ENCODE measurements at regions not wholly inside any gene's neighbourhood (a gene's known extent, or its start where the extent isn't known, plus 50 kb on each side); places are given as distances from the start of the nearest gene placed in this dataset.

DNA sequence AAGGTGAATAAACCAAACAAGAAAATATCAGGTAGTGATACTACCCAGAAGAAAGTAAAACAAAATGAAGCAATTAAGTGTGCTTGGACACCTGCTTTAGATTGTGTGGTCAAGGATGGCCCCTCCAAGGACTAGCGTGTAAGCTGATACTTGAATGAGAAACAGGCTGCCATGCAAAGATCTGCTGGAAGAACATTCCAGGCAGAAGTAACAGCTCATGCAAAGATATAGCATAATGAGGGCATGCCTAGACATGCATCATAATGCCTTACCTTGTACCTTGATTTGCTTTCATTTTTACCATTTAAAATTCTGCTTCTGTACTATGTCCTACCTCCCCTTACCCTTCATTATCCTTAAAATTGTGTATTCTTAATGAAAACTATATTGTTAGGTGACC is 74.8 kb upstream of the HDAC9 start:
- DNase-seq = no peak

DNA sequence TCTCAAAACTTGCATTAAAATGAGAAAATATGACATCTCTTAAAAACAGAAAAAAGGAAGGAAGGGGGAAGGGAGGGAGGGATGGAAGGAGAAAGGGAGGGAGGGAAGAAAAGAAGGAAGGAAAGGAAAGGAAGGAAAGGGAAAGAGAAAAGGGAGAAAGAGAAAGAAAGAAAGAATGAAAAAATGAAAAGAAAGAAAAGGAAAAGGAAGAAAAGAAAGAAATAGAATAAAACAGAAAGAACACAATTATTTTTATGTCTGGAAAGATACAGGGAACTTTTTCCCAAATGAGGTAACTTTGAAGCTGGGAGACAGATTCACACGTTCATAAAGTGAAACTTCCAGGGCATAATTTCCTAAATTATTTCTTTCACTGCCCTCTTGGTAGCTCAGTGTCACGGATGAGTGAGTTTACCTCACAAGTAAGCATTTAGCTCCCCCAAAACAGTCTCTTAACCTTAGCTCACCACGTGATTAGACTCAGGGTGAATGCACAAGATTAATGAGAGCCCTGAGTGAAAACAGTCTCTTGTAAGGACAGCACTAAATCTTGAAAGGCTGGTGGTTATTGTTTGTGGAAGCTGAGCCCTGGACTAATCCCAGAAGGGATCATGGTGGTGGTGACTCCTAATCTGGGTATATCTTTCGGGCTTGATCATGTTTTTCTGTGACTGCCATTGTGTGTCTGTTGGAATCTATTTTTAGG is 74.1 kb upstream of the HDAC9 start:
- DNase-seq = no peak

DNA sequence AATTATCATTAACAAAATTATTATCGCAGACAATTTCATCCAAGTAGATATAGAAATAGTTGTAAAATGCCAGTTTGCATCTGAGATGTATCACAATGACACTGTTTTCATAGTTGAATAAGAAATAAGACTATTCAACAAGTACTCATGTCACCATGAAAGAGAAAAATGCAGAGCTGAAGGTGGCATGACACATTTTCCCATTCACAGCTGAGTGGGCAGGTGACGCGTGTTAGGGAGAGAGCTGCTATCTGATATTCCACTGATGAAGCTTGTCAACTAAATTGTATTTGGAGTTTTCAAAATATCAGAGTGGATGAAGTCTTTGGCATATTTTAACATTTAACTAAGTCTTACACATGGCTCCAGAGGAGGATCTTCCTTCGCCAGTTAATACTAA is 70.3 kb upstream of the HDAC9 start:
- DNase-seq = no peak

DNA sequence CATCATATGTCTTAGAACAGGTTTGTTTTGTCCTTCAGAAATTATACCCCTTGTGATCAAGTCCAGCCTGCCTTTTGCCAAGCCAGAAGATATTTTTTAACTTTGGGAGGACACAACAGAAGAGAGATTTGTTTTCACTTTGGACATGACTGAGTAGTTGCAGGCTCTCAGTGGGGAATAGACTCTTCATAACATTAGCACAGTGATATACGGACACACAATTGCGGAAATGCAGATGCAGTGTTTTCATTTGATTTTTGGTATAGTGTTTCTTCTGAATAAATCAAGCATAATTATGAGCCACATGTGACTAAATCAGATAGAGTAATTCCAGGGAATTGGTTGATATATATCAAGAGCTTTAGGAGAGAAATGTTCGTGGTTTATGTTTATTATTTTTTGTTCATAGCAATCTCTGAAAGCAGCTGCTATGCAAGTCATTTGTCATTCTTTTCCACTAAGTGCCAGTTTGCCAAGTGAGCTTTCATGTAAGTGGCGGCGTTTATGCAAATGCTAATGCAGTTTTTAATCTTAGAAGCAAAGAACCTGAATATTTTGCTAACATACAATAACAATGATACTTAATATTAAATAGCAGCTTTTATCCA is 69.6 kb upstream of the HDAC9 start:
- no peak for DNase-seq

DNA sequence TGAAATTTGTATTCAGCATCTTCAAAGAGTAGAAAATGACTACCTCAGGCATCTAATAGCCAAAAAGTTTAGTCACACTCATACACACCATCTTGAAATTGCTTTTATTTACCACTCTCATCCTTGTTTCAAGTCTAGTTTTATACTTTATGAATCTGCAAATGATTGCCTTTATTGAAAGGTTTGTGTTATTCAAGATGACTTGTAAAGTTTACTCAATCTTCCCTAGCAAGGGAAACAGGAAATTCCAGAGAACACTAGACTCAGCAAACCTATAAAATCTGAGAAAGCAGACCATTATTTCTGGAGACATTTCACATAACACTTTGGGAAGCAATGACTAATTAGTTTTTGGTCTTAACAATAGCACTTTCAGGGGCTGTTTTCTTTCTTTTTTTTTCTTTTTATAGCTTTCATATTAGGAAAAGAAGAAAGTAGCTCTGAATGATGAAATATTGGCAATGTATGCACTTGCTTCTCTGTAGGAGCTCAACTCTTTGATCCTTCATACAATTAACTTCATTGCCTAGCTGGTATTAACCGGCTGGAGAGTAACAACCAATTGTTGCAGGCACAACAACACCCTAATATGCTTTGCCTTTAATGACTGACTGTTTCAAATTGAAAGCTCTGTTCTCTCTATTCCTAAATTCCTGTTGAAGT is 68.9 kb upstream of the HDAC9 start:
- no peak for DNase-seq

DNA sequence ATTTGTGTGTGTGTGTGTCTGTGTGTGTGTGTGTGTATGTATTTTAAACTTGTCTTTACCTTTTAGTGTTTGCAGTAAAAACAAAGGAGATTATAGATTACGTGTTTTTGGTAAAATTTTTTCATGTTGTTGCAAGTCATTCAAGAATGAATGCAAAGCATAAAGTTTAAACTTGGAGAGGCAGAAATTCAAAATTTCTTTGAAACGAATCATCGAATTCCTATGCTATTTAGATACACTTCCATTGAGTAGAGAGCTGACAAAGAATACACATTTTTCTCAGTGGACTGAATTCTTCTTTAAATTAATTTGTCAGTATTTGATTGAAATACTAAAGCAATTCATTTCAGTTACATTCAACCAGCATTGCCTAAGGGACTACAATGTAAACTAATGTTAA is 66.0 kb upstream of the HDAC9 start:
- no peak for DNase-seq

DNA sequence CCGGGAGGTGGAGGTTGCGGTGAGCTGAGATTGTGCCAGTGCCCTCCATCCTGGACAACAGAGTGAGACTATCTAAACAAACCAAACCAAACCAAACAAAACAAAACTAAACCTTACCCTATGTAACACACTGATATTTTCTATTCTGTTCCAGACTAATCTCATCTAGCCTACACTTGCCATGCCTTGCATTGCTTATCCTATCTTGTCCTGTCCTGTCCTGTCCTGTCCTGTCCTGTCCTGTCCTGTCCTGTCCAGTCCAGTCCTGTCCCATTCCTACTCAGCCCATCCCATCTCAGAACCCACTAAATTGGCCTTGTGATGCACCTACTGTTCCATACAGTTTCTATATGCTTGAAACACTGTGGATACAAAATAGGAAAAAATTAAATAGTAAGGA is 64.7 kb upstream of the HDAC9 start:
- DNase-seq = no peak

DNA sequence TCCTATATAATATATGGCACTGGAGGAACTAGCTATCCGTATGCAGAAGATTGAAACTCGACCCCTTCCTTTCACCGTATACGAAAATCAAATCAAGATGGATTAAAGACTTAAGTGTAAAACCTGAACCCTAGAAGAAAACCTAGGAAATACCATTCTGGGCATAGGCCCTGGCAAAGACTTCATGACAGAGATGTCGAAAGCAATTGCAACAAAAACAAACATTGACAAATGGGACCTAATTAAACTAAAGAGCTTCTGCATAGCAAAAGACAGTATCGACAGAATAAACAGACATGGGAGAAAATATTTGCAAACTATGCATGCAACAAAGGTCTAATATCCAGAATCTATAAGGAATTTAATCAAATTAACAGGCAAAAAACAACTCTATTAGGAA is 61.4 kb upstream of the HDAC9 start:
- DNase-seq = no peak

DNA sequence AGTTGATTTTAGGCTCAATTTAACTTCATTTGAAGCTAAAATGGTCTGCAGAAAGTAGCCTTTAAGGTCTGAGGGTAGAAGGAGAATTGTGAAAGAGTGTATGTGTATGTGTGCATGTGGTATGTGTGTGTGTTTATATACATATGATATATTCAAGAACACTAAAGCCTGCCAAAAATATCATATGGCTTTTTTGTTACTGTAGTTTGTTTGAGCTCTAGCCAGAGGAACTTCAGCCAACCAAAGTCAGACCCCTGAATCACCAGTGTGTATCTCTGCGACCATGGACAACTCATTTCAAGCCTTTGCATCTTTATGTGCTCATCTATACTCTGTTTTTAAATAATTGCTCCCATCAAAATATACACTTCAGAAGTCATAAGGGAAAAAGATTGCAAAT is 58.4 kb upstream of the HDAC9 start:
- DNase-seq = no peak

DNA sequence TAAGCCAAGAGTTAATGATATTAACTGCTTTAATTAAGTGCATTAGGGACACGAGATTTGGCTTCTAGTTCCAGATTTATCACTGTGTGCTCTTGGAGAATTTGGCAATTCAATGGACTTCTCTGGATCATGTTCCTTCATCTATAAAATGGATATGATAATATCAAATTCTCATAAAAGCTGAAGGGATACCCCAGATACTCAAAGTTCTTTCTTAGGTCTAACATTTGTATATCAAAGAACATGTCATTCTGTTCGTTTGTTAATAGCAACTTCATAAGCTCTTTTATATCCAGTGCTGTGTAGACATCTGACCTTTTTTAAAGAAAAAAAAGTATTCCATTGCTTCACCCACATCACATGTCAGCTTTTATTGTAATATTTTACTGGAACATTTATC is 54.6 kb upstream of the HDAC9 start:
- DNase-seq = no peak

DNA sequence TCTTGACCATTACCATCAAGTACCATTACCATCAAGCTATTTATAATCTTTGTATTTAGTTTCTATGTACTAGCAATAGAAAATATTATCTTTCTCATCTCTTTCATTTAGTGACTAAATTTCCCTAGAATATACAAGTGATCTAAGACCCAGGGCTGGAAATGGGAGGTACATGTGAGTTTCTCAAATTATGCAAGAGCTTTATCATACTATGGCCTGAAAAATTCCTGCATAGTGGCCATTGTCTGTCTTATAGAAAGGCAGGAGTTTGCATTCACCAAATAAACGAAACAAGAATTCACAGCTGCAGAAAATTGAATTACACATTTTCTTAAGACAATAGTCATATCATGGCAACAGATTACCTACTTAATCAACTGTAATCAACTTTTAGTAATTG is 50.7 kb upstream of the HDAC9 start:
- DNase-seq = no peak

DNA sequence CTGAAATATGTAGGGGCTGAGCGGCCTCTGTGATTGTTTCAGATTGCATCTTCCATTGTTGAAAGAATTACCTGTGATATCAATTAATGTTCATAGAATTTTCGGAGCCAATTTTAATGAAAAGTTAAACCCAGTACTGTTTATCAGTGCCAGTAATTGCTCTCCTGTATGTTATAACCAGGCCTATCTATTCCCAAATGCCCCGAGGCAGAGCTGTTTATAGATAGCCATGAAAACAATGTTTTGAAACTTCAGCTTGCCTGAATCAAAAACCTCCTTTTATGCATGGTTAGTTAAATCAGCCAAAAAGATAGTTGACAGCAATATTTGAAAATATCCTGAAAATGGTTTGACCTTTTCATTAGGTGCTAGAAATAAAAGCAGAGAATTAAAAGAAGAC is 50.1 kb upstream of the HDAC9 start:
- DNase-seq = no peak
